Sigmoid colon (tissue), 6 donors: ENCODE measurements at regions not wholly inside any gene's neighbourhood (a gene's known extent, or its start where the extent isn't known, plus 50 kb on each side); places are given as distances from the start of the nearest gene placed in this dataset.
A peak's percentile ranks its signal among the peaks of the same experiment; 100 is the strongest.

Source experiments
- DNase-seq: peaks from one replicate; pipeline ENCODE4 v3.0.0-alpha.2; 2019
- H3K27ac ChIP-seq, 4 donors: fragments of 200-600 bp; sonication (generic); one replicate each; pipeline ENCODE4 v1.5.1; 2016 to 2019; ENCODE audit warnings: mild to moderate bottlenecking in 1 of 4
- H3K27me3 ChIP-seq, 3 donors: fragments of 200-600 bp; sonication (generic); one replicate each; pipeline ENCODE4 v1.5.1; 2019; ENCODE audit warnings: mild to moderate bottlenecking in 1 of 3
- H3K36me3 ChIP-seq, 4 donors: fragments of 200-600 bp; sonication (generic); one replicate each; pipeline ENCODE4 v1.5.1; 2016 to 2019
- H3K4me1 ChIP-seq, 4 donors: fragments of 200-600 bp; sonication (generic); one replicate each; pipeline ENCODE4 v1.5.1; 2017 to 2019
- H3K4me3 ChIP-seq, 4 donors: fragments of 200-600 bp; sonication (generic); one replicate each; pipeline ENCODE4 v1.5.1; 2017 to 2019; ENCODE audit warnings: mild to moderate bottlenecking in 2 of 4, moderate library complexity in 1 of 4
- H3K9me3 ChIP-seq, 4 donors: fragments of 200-600 bp in 3 of 4; sonication (generic) in 3 of 4; one replicate each; pipeline versions ENCODE4 v1.5.1 to v1.6.1; 2013 to 2019
- CTCF ChIP-seq, 4 experiments: fragments of 450-650 bp in 3 of 4; fragments of 200-600 bp in 1 of 4; IDR thresholded peaks; one replicate each; pipeline ENCODE4 v1.5.1; 2016 to 2019; ENCODE audit warnings: antibody characterized with exemption in 4 of 4, mild to moderate bottlenecking in 3 of 4, moderate library complexity in 2 of 4
- EP300 ChIP-seq, 4 donors: sonication (generic); formaldehyde crosslinking; IDR thresholded peaks; one replicate each; pipeline ENCODE4 v1.6.1; 2017; ENCODE audit warnings: antibody characterized with exemption in 4 of 4
- POLR2A ChIP-seq, 2 donors: fragments of 450-650 bp; IDR thresholded peaks; one replicate each; pipeline ENCODE4 v1.6.1; 2016; ENCODE audit warnings: antibody characterized with exemption in 2 of 2, mild to moderate bottlenecking in 2 of 2, moderate library complexity in 2 of 2
- POLR2AphosphoS5 ChIP-seq, 4 donors: sonication (generic); formaldehyde crosslinking; IDR thresholded peaks; one replicate each; pipeline ENCODE4 v1.6.1; 2017; ENCODE audit warnings: antibody characterized with exemption in 4 of 4
- WGBS, 2 donors: extraction: QIAGEN DNeasy Blood & Tissue Kit; methylation state at CpG; one replicate each; pipeline ENCODE4 v1.1.7; 2013; 5-methylcytosine and 5-hydroxymethylcytosine counted together
- intact Hi-C: fragments of 100-400 bp; cut with DNase I; formaldehyde crosslinking; loops from one replicate; pipeline ENCODE4 v1.15.1; 2023
- donor health status: healthy with polysubstance abuse.
- donor health status: healthy.

- Histone ChIP-seq H3K36me3 (no peaks in the 10 kb centered on the region), H3K27me3 (no peaks in the 10 kb centered on the region), H3K4me3 (no peak overlapping the region), H3K27ac (peak overlapping the region in 3 of 4 donors; percentile 31 to 40 (median 34)), H3K4me1 (peaks cover 0 to 14% (median 3%) of the 10 kb centered on the region in 4 donors), H3K9me3 (no peaks in the 10 kb centered on the region)
- no peak for TF ChIP-seq POLR2AphosphoS5 (IDR thresholded peaks at IDR 0.05)
- no peak for TF ChIP-seq EP300 (IDR thresholded peaks at IDR 0.05)
- TF ChIP-seq CTCF (IDR thresholded peaks at IDR 0.05), result no peak
- TF ChIP-seq POLR2A (IDR thresholded peaks at IDR 0.05), result no peak
- no peak for DNase-seq
- 45 to 85% methylated on average over 2 of the region's 2 CpGs for WGBS, 2 donors
- intact Hi-C loops, result no loop called here
Measured at GRCh38 chr7:42753367-42753766, 158.5 kb downstream of the C7orf25 start.

- Histone ChIP-seq H3K27me3 (no peaks in the 10 kb centered on the region), H3K4me3 (no peak overlapping the region), H3K36me3 (no peaks in the 10 kb centered on the region), H3K27ac (no peak overlapping the region), H3K4me1 (peaks cover 0 to 14% (median 3%) of the 10 kb centered on the region in 4 donors), H3K9me3 (no peaks in the 10 kb centered on the region)
- intact Hi-C loops, result no loop called here
- no peak for DNase-seq
- no peak for TF ChIP-seq POLR2A (IDR thresholded peaks at IDR 0.05)
- TF ChIP-seq EP300 (IDR thresholded peaks at IDR 0.05), result no peak
- TF ChIP-seq CTCF (IDR thresholded peaks at IDR 0.05), result no peak
- TF ChIP-seq POLR2AphosphoS5 (IDR thresholded peaks at IDR 0.05), result no peak
- WGBS, 2 donors, result 55 to 80% methylated on average over 4 of the region's 4 CpGs
Measured at GRCh38 chr7:42750172-42750571, 161.7 kb downstream of the C7orf25 start.

- H3K4me1 ChIP-seq, result no peaks in the 10 kb centered on the region
- no peaks in the 10 kb centered on the region for H3K9me3 ChIP-seq
- TF ChIP-seq POLR2A (IDR thresholded peaks at IDR 0.05) (no peak), POLR2AphosphoS5 (IDR thresholded peaks at IDR 0.05) (no peak), EP300 (IDR thresholded peaks at IDR 0.05) (no peak)
- intact Hi-C loops, result no loop called here
- H3K4me3 ChIP-seq, result no peak overlapping the region
- H3K27me3 ChIP-seq, result no peaks in the 10 kb centered on the region
- WGBS, 2 donors, result 86% methylated on average over 2 of the region's 2 CpGs
- no peaks in the 10 kb centered on the region for H3K36me3 ChIP-seq
- H3K27ac ChIP-seq, result no peak overlapping the region
- DNase-seq, result no peak
Measured at GRCh38 chr7:42747044-42747443, 164.8 kb downstream of the C7orf25 start.

GRCh38 chr7:42746214-42746613 is 165.7 kb downstream of the C7orf25 start:
- Histone ChIP-seq H3K27me3 (no peaks in the 10 kb centered on the region), H3K4me1 (no peaks in the 10 kb centered on the region), H3K4me3 (no peak overlapping the region), H3K27ac (no peak overlapping the region), H3K9me3 (no peaks in the 10 kb centered on the region), H3K36me3 (no peaks in the 10 kb centered on the region)
- no peak for TF ChIP-seq POLR2A (IDR thresholded peaks at IDR 0.05)
- no peak for TF ChIP-seq EP300 (IDR thresholded peaks at IDR 0.05)
- no peak for TF ChIP-seq POLR2AphosphoS5 (IDR thresholded peaks at IDR 0.05)
- no peak for TF ChIP-seq CTCF (IDR thresholded peaks at IDR 0.05)
- no peak for DNase-seq
- intact Hi-C loops, result no loop called here
- 69 to 81% methylated on average over 2 of the region's 2 CpGs for WGBS, 2 donors

- no peak overlapping the region for H3K27ac ChIP-seq
Measured at GRCh38 chr7:42745357-42746059, 166.4 kb downstream of the C7orf25 start.

More at GRCh38 chr7:42745357-42746059, 166.4 kb downstream of the C7orf25 start:
- no peaks in the 10 kb centered on the region for H3K36me3 ChIP-seq
- TF ChIP-seq POLR2A (IDR thresholded peaks at IDR 0.05), result no peak
- no peak for TF ChIP-seq EP300 (IDR thresholded peaks at IDR 0.05)
- TF ChIP-seq POLR2AphosphoS5 (IDR thresholded peaks at IDR 0.05), result no peak
- peak in 1 of 4 experiments; percentile 31 for TF ChIP-seq CTCF (IDR thresholded peaks at IDR 0.05)
- H3K27me3 ChIP-seq, result no peaks in the 10 kb centered on the region
- no peaks in the 10 kb centered on the region for H3K4me1 ChIP-seq
- 29 to 37% methylated on average over 3 of the region's 3 CpGs for WGBS, 2 donors
- no peak overlapping the region for H3K4me3 ChIP-seq
- intact Hi-C loops, result no loop called here
- no peak for DNase-seq
- no peaks in the 10 kb centered on the region for H3K9me3 ChIP-seq
